ENCODE measurements at regions not wholly inside any gene's neighbourhood (a gene's known extent, or its start where the extent isn't known, plus 50 kb on each side); places are given as distances from the start of the nearest gene placed in this dataset.

GRCh38 chr12:39061576-39061975, 156.2 kb upstream of the CPNE8 start:
- TF ChIP-seq, protein P1, sequence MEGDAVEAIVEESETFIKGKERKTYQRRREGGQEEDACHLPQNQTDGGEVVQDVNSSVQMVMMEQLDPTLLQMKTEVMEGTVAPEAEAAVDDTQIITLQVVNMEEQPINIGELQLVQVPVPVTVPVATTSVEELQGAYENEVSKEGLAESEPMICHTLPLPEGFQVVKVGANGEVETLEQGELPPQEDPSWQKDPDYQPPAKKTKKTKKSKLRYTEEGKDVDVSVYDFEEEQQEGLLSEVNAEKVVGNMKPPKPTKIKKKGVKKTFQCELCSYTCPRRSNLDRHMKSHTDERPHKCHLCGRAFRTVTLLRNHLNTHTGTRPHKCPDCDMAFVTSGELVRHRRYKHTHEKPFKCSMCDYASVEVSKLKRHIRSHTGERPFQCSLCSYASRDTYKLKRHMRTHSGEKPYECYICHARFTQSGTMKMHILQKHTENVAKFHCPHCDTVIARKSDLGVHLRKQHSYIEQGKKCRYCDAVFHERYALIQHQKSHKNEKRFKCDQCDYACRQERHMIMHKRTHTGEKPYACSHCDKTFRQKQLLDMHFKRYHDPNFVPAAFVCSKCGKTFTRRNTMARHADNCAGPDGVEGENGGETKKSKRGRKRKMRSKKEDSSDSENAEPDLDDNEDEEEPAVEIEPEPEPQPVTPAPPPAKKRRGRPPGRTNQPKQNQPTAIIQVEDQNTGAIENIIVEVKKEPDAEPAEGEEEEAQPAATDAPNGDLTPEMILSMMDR (IDR thresholded peaks at IDR 0.05), result no peak
- no peak for TF ChIP-seq EZH2 (IDR thresholded peaks at IDR 0.05)
